IMR-90 (cell line): ENCODE measurements at regions not wholly inside any gene's neighbourhood (a gene's known extent, or its start where the extent isn't known, plus 50 kb on each side); places are given as distances from the start of the nearest gene placed in this dataset.

Experiments used
- ATAC-seq: fragments of 200-7000 bp; cut with Tn5 transposase; 2 replicates; pipeline ENCODE4 v1.9.1; 2020; ENCODE audit warnings: low read depth, mild to moderate bottlenecking, moderate library complexity
- BruUV-seq: library from RNA; stranded (reverse); fragments of 400-500 nt; replicated peaks from 2 replicates; lab custom pipeline; 2021; lab: Mats Ljungman, UMichigan
- CTCF ChIA-PET: fragments of 300-600 bp; formaldehyde crosslinking; extraction: SDS; loops from one replicate; lab custom pipeline; 2021; ENCODE audit warnings: antibody characterized with exemption; lab: Yijun Ruan, JAX
- POLR2A ChIA-PET: fragments of 300-600 bp; sonication (Branson Sonifier 250); formaldehyde crosslinking; loops from one replicate; lab custom pipeline; 2022; ENCODE audit warnings: antibody characterized with exemption; ENCODE audit not compliant: unreplicated experiment; lab: Charles Lee
- DNase-seq: peaks from one replicate; pipeline ENCODE4 v3.0.0; 2013
- H2AFZ ChIP-seq: replicated peaks from 2 replicates; pipeline ENCODE3; 2013; ENCODE audit warnings: low read length, mild to moderate bottlenecking; ENCODE audit not compliant: poor library complexity
- H2AK5ac ChIP-seq: 2 replicates; pipeline ENCODE4 v1.6.1; 2013; ENCODE audit warnings: low read depth, low read length, inconsistent platforms
- H2AK9ac ChIP-seq: replicated peaks from 2 replicates; pipeline ENCODE3; 2013; ENCODE audit warnings: mild to moderate bottlenecking, low read depth, low read length, moderate library complexity; ENCODE audit not compliant: poor library complexity
- H2BK120ac ChIP-seq: 2 replicates; pipeline ENCODE4 v1.6.1; 2013; ENCODE audit warnings: low read depth, low read length, inconsistent platforms
- H2BK15ac ChIP-seq: 3 replicates; pipeline ENCODE4 v1.6.1; 2013; ENCODE audit warnings: low read depth, low read length, inconsistent platforms
- H2BK20ac ChIP-seq: 2 replicates; pipeline ENCODE4 v1.6.1; 2013; ENCODE audit warnings: low read depth, mild to moderate bottlenecking, inconsistent platforms, low read length, moderate library complexity
- H2BK5ac ChIP-seq: 2 replicates; pipeline ENCODE4 v1.6.1; 2013; ENCODE audit warnings: mild to moderate bottlenecking, low read depth, low read length, inconsistent platforms; ENCODE audit not compliant: poor library complexity, severe bottlenecking
- H3K14ac ChIP-seq: replicated peaks from 2 replicates; pipeline ENCODE4 v1.6.1; 2013; ENCODE audit warnings: low read depth, low read length, inconsistent platforms
- H3K18ac ChIP-seq: 2 replicates; pipeline ENCODE4 v1.6.1; 2013; ENCODE audit warnings: low read depth, low read length, control low read depth
- H3K23ac ChIP-seq: 2 replicates; pipeline ENCODE4 v1.6.1; 2013; ENCODE audit warnings: low read depth, low read length, inconsistent platforms
- H3K27ac ChIP-seq: 2 replicates; pipeline ENCODE4 v1.5.1; 2013; ENCODE audit warnings: mild to moderate bottlenecking, control low read depth, low read length; ENCODE audit not compliant: insufficient read depth
- H3K27me3 ChIP-seq: 2 replicates; pipeline ENCODE4 v1.6.1; 2013; ENCODE audit warnings: low read length; ENCODE audit not compliant: control insufficient read depth, insufficient read depth
- H3K36me3 ChIP-seq: 2 replicates; pipeline ENCODE4 v1.6.1; 2013; ENCODE audit warnings: low read length, mixed read lengths; ENCODE audit not compliant: control insufficient read depth, insufficient read depth
- H3K4ac ChIP-seq: 2 replicates; pipeline ENCODE4 v1.6.1; 2013; ENCODE audit warnings: low read depth, low read length, inconsistent platforms
- H3K4me1 ChIP-seq: 2 replicates; pipeline ENCODE4 v1.6.1; 2013; ENCODE audit warnings: low read length, mixed read lengths; ENCODE audit not compliant: control insufficient read depth, insufficient read depth
- H3K4me2 ChIP-seq: 2 replicates; pipeline ENCODE4 v1.6.1; 2013; ENCODE audit warnings: low read depth, mild to moderate bottlenecking, control low read depth, low read length, moderate library complexity
- H3K4me3 ChIP-seq: 2 replicates; pipeline ENCODE4 v1.5.1; 2013; ENCODE audit warnings: low read depth, mild to moderate bottlenecking, control low read depth, low read length, moderate library complexity; ENCODE audit not compliant: insufficient read depth
- H3K56ac ChIP-seq: 2 replicates; pipeline ENCODE4 v1.6.1; 2013; ENCODE audit warnings: low read length, inconsistent platforms; ENCODE audit not compliant: insufficient read depth; ENCODE audit errors: extremely low read depth
- H3K79me1 ChIP-seq, 2 experiments: 2 replicates each; pipeline ENCODE4 v1.6.1; 2013; ENCODE audit warnings: low read length in 2 of 2, inconsistent platforms in 1 of 2, low read depth in 1 of 2
- H3K9ac ChIP-seq: 2 replicates; pipeline ENCODE4 v1.6.1; 2013; ENCODE audit warnings: low read depth, low read length, control low read depth
- H3K9me1 ChIP-seq: 2 replicates; pipeline ENCODE4 v1.6.1; 2013; ENCODE audit warnings: low read length, inconsistent platforms; ENCODE audit not compliant: insufficient read depth
- H3K9me3 ChIP-seq: 2 replicates; pipeline ENCODE4 v1.6.1; 2013; ENCODE audit warnings: low read length; ENCODE audit not compliant: control insufficient read depth, insufficient read depth
- H4K20me1 ChIP-seq: 2 replicates; pipeline ENCODE4 v1.6.1; 2013; ENCODE audit warnings: low read length, inconsistent platforms; ENCODE audit not compliant: insufficient read depth
- H4K5ac ChIP-seq: 2 replicates; pipeline ENCODE4 v1.6.1; 2013; ENCODE audit warnings: mild to moderate bottlenecking, low read depth, low read length, control low read depth
- H4K8ac ChIP-seq, 2 experiments: 2 replicates each; pipeline ENCODE4 v1.6.1; 2013; ENCODE audit warnings: low read depth in 2 of 2, low read length in 2 of 2, control low read depth in 1 of 2, inconsistent platforms in 1 of 2
- H4K91ac ChIP-seq: 2 replicates; pipeline ENCODE4 v1.6.1; 2013; ENCODE audit warnings: low read depth, low read length, inconsistent platforms; ENCODE audit not compliant: insufficient read depth
- BHLHE40 ChIP-seq: fragments of 150-350 bp; IDR thresholded peaks from 2 replicates; pipeline ENCODE4 v1.6.1; 2016; ENCODE audit warnings: mild to moderate bottlenecking, low read depth, low read length
- CEBPB ChIP-seq: IDR thresholded peaks from 2 replicates; pipeline ENCODE4 v1.6.1; 2012; ENCODE audit warnings: low read depth, low read length, improper control_type of control experiment
- CHD1 ChIP-seq: IDR thresholded peaks from 2 replicates; pipeline ENCODE4 v1.6.1; 2012; ENCODE audit warnings: low read depth, low read length, improper control_type of control experiment
- ELK1 ChIP-seq: fragments of 150-350 bp; IDR thresholded peaks from 2 replicates; pipeline ENCODE4 v1.6.1; 2016; ENCODE audit warnings: low read depth, mild to moderate bottlenecking, low read length, moderate library complexity, borderline replicate concordance
- FOS ChIP-seq: fragments of 150-350 bp; IDR thresholded peaks from 2 replicates; pipeline ENCODE4 v1.6.1; 2016; ENCODE audit warnings: low read depth, low read length
- MAFK ChIP-seq: IDR thresholded peaks from 2 replicates; pipeline ENCODE4 v1.6.1; 2012; ENCODE audit warnings: low read depth, low read length, improper control_type of control experiment
- MAZ ChIP-seq: IDR thresholded peaks from 2 replicates; pipeline ENCODE4 v1.6.1; 2012; ENCODE audit warnings: low read depth, mild to moderate bottlenecking, low read length, improper control_type of control experiment, moderate library complexity, borderline replicate concordance
- MXI1 ChIP-seq: IDR thresholded peaks from 2 replicates; pipeline ENCODE4 v1.6.1; 2012; ENCODE audit warnings: low read depth, mild to moderate bottlenecking, low read length, moderate library complexity, borderline replicate concordance
- NFE2L2 ChIP-seq: fragments of 150-350 bp; IDR thresholded peaks from 2 replicates; pipeline ENCODE4 v1.6.1; 2016; ENCODE audit warnings: low read depth, mild to moderate bottlenecking, low read length
- POLR2A ChIP-seq: IDR thresholded peaks from 2 replicates; pipeline ENCODE4 v1.6.1; 2012; ENCODE audit warnings: mild to moderate bottlenecking, low read depth, low read length
- RAD21 ChIP-seq: IDR thresholded peaks from 2 replicates; pipeline ENCODE4 v1.6.1; 2012; ENCODE audit warnings: low read length, improper control_type of control experiment
- RCOR1 ChIP-seq: IDR thresholded peaks from 2 replicates; pipeline ENCODE4 v1.6.1; 2012; ENCODE audit warnings: mild to moderate bottlenecking, low read length, improper control_type of control experiment; ENCODE audit not compliant: insufficient replicate concordance
- RFX5 ChIP-seq: IDR thresholded peaks from 2 replicates; pipeline ENCODE4 v1.8.0; 2012; ENCODE audit warnings: low read depth, mild to moderate bottlenecking, low read length, moderate library complexity
- SMC3 ChIP-seq: fragments of 150-350 bp; IDR thresholded peaks from 2 replicates; pipeline ENCODE4 v1.6.1; 2016; ENCODE audit warnings: low read depth, mild to moderate bottlenecking, antibody characterized with exemption, low read length, moderate library complexity
- WGBS, 2 experiments: methylation state at CpG; one replicate each; pipeline versions ENCODE4 v1.1.5 to v1.1.7; 2013; ENCODE audit warnings: missing lambda C conversion rate in 2 of 2; ENCODE audit not compliant: insufficient read length in 1 of 2; ENCODE audit errors: extremely low coverage in 2 of 2; 5-methylcytosine and 5-hydroxymethylcytosine counted together
- dilution Hi-C: fragments of 300-500 bp; cut with HindIII; formaldehyde crosslinking; loops from one replicate; pipeline ENCODE4 v1.14.3; 2018; ENCODE audit warnings: low sequenced_read_pairs; ENCODE audit not compliant: unreplicated experiment
- in situ Hi-C: fragments of 300-500 bp; cut with MboI; formaldehyde crosslinking; loops from 3 replicates; pipeline ENCODE4 v1.14.3; 2019; ENCODE audit warnings: low sequenced_read_pairs, inconsistent platforms, mixed read lengths
- intact Hi-C: fragments of 100-400 bp; cut with micrococcal nuclease; formaldehyde crosslinking; loops from 2 replicates; pipeline ENCODE4 v1.10.0; 2022
- TF ChIP-seq, protein P1 (sequence below): conservative IDR thresholded peaks from 2 replicates; pipeline ENCODE4 v1.5.1; 2012; ENCODE audit warnings: mild to moderate bottlenecking, low read depth, low read length, improper control_type of control experiment
- TF ChIP-seq, protein P2 (sequence below): fragments of 150-350 bp; IDR thresholded peaks from 2 replicates; pipeline ENCODE4 v1.6.1; 2017; ENCODE audit warnings: mild to moderate bottlenecking, antibody characterized with exemption, low read length, low read depth

GRCh38 chr13:54198911-54199310 is 1170.3 kb downstream of the OLFM4 start:
- DNase-seq (no peak), ATAC-seq (no peak)
- in situ Hi-C loops: no loop called here
- H4K91ac ChIP-seq: no peak overlapping the region
- no peaks in the 10 kb centered on the region for H3K4me1 ChIP-seq
- no peak overlapping the region for H2BK5ac ChIP-seq
- H2BK20ac ChIP-seq: no peak overlapping the region
- no peak overlapping the region for H3K56ac ChIP-seq
- no peaks in the 10 kb centered on the region for H4K20me1 ChIP-seq
- H3K9me1 ChIP-seq: no peaks in the 10 kb centered on the region
- H3K9me3 ChIP-seq: peaks cover 4% of the 10 kb centered on the region; the same call in 1 of the 2 replicates
- no peak overlapping the region for H3K9ac ChIP-seq
- no peak overlapping the region for H3K4ac ChIP-seq
- TF ChIP-seq RFX5 (no peak), BHLHE40 (no peak), RCOR1 (no peak), NFE2L2 (no peak), MAFK (no peak), MAZ (no peak), SMC3 (no peak), CEBPB (no peak), ELK1 (no peak), MXI1 (no peak), POLR2A (no peak), RAD21 (no peak), FOS (no peak), CHD1 (no peak)
- TF ChIP-seq, protein P1, sequence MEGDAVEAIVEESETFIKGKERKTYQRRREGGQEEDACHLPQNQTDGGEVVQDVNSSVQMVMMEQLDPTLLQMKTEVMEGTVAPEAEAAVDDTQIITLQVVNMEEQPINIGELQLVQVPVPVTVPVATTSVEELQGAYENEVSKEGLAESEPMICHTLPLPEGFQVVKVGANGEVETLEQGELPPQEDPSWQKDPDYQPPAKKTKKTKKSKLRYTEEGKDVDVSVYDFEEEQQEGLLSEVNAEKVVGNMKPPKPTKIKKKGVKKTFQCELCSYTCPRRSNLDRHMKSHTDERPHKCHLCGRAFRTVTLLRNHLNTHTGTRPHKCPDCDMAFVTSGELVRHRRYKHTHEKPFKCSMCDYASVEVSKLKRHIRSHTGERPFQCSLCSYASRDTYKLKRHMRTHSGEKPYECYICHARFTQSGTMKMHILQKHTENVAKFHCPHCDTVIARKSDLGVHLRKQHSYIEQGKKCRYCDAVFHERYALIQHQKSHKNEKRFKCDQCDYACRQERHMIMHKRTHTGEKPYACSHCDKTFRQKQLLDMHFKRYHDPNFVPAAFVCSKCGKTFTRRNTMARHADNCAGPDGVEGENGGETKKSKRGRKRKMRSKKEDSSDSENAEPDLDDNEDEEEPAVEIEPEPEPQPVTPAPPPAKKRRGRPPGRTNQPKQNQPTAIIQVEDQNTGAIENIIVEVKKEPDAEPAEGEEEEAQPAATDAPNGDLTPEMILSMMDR: no peak
- TF ChIP-seq, protein P2, sequence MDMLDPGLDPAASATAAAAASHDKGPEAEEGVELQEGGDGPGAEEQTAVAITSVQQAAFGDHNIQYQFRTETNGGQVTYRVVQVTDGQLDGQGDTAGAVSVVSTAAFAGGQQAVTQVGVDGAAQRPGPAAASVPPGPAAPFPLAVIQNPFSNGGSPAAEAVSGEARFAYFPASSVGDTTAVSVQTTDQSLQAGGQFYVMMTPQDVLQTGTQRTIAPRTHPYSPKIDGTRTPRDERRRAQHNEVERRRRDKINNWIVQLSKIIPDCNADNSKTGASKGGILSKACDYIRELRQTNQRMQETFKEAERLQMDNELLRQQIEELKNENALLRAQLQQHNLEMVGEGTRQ: no peak
- no CpG with 5 or more reads among the region's 2 CpGs for WGBS, 2 experiments
- BruUV-seq: no TSS peak
- ChIA-PET POLR2A (no interaction called here), CTCF (no interaction called here)
- H3K27me3 ChIP-seq: no peaks in the 10 kb centered on the region
- H3K79me1 ChIP-seq: no peaks in the 10 kb centered on the region
- no peak overlapping the region for H3K4me2 ChIP-seq
- no peak overlapping the region for H2AFZ ChIP-seq
- no peak overlapping the region for H3K27ac ChIP-seq
- no peak overlapping the region for H4K5ac ChIP-seq
- no peak overlapping the region for H2BK15ac ChIP-seq
- H2BK120ac ChIP-seq: no peak overlapping the region
- no peak overlapping the region for H2AK5ac ChIP-seq
- H2AK9ac ChIP-seq: no peak overlapping the region
- intact Hi-C loops: no loop called here
- no peak overlapping the region for H4K8ac ChIP-seq
- H3K36me3 ChIP-seq: no peaks in the 10 kb centered on the region
- H3K4me3 ChIP-seq: no peak overlapping the region
- dilution Hi-C loops: no loop called here
- H3K23ac ChIP-seq: no peak overlapping the region
- no peak overlapping the region for H3K18ac ChIP-seq
- H3K14ac ChIP-seq: no peak overlapping the region
